GM06990 (cell line): ENCODE measurements at regions not wholly inside any gene's neighbourhood (a gene's known extent, or its start where the extent isn't known, plus 50 kb on each side); places are given as distances from the start of the nearest gene placed in this dataset.

Source experiments
- DNase-seq: peaks from one replicate; pipeline ENCODE4 v3.0.0-alpha.2; 2011; ENCODE audit not compliant: insufficient read length; ENCODE audit errors: extremely low read depth
- H3K27me3 ChIP-seq: replicated peaks from 2 replicates; pipeline ENCODE4 v1.6.0; 2011; ENCODE audit warnings: low read length; ENCODE audit not compliant: control insufficient read depth, insufficient read depth
- H3K36me3 ChIP-seq: 2 replicates; pipeline ENCODE4 v1.5.1; 2011; ENCODE audit warnings: low read length; ENCODE audit not compliant: control insufficient read depth, insufficient read depth
- H3K4me3 ChIP-seq: replicated peaks from 2 replicates; pipeline ENCODE4 v1.5.1; 2011; ENCODE audit warnings: low read depth, mild to moderate bottlenecking, control low read depth, low read length
- TF ChIP-seq, protein P1 (sequence below): IDR thresholded peaks from 2 replicates; pipeline ENCODE4 v1.5.1; 2011; ENCODE audit warnings: low read length, control low read depth, mild to moderate bottlenecking, inconsistent platforms; ENCODE audit not compliant: insufficient read depth, poor library complexity, severe bottlenecking

DNA sequence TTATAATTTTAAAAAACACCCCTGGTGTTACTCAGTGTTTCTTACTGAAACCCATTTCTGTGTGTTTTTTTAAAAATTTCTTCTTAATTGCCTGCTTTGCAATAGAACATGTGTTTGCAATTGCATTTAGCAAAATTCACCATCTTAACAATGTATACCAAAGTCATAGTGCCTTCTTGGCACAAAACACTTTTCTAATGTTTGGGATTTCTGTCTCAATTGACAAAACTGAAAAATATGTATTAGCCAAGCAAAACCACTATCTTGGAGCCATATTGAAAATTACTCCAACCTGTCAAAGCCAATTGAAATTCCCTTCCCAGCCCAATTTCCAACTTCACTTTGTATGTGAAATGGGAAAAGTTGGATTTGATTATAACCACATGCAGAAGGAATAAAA lies 88.4 kb upstream of the RSPO3 start:
- DNase-seq = no peak
- Histone ChIP-seq H3K36me3 (no peaks in the 10 kb centered on the region), H3K27me3 (no peaks in the 10 kb centered on the region), H3K4me3 (no peak overlapping the region)
- TF ChIP-seq, protein P1, sequence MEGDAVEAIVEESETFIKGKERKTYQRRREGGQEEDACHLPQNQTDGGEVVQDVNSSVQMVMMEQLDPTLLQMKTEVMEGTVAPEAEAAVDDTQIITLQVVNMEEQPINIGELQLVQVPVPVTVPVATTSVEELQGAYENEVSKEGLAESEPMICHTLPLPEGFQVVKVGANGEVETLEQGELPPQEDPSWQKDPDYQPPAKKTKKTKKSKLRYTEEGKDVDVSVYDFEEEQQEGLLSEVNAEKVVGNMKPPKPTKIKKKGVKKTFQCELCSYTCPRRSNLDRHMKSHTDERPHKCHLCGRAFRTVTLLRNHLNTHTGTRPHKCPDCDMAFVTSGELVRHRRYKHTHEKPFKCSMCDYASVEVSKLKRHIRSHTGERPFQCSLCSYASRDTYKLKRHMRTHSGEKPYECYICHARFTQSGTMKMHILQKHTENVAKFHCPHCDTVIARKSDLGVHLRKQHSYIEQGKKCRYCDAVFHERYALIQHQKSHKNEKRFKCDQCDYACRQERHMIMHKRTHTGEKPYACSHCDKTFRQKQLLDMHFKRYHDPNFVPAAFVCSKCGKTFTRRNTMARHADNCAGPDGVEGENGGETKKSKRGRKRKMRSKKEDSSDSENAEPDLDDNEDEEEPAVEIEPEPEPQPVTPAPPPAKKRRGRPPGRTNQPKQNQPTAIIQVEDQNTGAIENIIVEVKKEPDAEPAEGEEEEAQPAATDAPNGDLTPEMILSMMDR = no peak

DNA sequence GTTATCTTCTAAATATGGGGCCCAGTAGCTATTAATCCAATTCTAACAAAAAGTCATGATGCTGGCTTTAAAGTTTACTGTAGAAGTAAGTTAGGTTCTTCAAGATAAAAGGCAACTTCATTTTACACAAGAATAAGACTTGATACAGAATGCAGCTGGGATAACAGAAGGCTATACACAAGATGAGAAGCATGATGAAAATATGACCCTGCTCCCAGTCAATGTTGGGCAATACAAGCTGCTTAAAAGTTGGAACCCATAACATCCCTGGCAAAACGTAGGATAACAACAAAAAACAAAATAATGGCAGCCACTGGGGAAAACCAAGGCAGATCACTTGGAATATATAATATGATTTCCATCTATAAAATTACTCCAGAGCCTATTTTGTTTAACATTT lies 87.6 kb upstream of the RSPO3 start:
- no peaks in the 10 kb centered on the region for H3K36me3 ChIP-seq

DNA sequence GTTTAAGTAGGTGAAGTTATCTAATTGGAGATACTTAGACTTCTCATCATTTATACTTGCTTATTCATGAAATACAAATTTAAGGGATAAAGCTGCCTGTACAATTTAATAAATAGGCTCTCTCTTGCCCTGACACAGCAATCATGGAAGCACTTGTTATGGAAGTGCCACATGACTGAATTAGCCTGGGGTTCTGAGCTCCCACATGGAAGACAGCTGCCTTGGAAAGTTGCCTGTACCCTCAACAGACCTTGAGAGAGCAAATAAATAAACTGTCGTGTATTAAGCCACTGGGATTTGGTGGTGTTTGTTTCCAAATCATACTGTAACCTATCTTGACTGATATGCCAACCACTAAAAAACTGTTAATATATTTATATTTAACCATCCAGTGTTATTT lies 87.0 kb upstream of the RSPO3 start:
- no peaks in the 10 kb centered on the region for H3K27me3 ChIP-seq
- H3K36me3 ChIP-seq = no peaks in the 10 kb centered on the region
- TF ChIP-seq, protein P1 = no peak
- H3K4me3 ChIP-seq = no peak overlapping the region
- DNase-seq = no peak

More for the DNA sequence above, 87.6 kb upstream of the RSPO3 start:
- no peak overlapping the region for H3K4me3 ChIP-seq
- TF ChIP-seq, protein P1 = no peak
- H3K27me3 ChIP-seq = no peaks in the 10 kb centered on the region
- DNase-seq = no peak

DNA sequence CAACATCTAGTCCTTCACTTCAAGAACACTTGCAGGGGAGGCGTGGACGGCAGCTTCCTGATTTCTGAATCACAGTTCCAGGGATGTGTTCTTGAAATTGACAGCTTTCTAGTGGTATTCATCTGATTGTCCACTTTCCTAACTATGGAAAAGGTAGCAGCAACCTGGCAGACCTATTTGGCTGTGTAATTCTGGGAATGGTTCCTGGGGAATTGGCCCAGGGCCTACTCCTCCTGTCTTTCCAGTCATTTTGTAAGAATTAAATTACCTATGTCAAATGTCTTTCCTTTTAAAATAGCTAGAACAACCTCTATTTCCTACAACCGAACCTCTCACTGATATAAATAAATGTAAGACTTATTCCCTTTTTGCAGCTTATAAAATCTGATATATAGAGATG lies 85.5 kb upstream of the RSPO3 start:
- no peak for DNase-seq
- no peaks in the 10 kb centered on the region for H3K36me3 ChIP-seq
- no peaks in the 10 kb centered on the region for H3K27me3 ChIP-seq
- no peak overlapping the region for H3K4me3 ChIP-seq
- TF ChIP-seq, protein P1 = no peak

DNA sequence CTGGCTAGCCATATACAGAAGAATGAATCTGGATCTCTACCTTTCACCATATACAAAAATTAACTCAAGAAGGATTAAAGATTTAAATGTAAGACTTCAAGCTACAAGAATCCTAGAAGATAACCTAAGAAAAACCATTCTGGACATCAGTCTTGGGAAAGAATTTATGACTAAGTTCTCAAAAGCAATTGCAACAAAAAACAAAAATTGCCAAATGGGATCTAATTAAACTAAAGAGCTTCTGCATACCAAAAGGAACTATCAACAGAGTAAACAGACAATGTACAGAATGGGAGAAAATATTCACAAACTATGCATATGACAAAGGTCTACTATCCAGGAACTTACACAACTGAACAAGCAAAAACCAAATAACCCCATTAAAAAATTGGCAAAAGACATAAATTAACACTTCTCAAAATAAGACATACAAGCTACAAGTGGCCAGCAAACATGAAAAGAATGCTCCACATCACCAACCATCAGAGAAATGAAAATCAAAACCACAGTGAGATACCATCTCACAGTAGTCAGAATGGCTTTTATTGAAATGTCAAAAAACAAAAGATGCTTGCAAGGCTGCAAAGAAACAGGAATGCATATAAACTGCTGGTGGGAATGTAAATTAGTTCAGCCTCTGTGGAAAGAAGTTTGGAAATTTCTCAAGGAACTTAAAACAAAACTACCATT lies 66.8 kb upstream of the RSPO3 start:
- no peak for DNase-seq
- Histone ChIP-seq H3K4me3 (no peak overlapping the region), H3K27me3 (no peaks in the 10 kb centered on the region), H3K36me3 (no peaks in the 10 kb centered on the region)
- TF ChIP-seq, protein P1 = no peak
